SH-SY5Y (cell line): ENCODE measurements at regions not wholly inside any gene's neighbourhood (a gene's known extent, or its start where the extent isn't known, plus 50 kb on each side); places are given as distances from the start of the nearest gene placed in this dataset.

ENCODE experiments used
- GATA2 ChIP-seq: IDR thresholded peaks from 2 replicates; pipeline ENCODE4 v1.6.1; 2011; ENCODE audit warnings: mild to moderate bottlenecking, low read depth, low read length
- GATA3 ChIP-seq: IDR thresholded peaks from 2 replicates; pipeline ENCODE4 v1.6.1; 2011; ENCODE audit warnings: low read depth, mild to moderate bottlenecking, low read length, moderate library complexity

DNA sequence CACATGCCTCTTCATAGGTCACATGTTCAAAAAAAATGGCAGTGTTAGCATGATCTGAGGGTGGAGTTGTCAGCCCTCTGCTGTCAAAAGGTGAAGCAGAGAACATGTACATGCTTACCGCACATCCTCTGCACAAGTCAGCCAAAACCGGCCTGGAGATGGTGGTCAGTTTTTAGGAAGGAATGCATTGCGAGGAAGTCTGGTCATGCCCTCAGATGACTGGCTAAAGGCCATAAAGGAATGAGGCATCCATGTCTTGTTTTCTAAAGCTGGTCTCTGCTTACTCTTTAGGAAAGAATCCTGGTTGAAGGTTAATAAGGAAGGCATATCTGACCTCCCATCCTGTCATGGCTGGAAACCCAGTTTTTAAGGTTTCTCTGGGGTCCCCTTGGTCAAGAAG is 292.0 kb upstream of the CCDC54 start:
- TF ChIP-seq GATA2 (no peak), GATA3 (no peak)
